Left hindlimb (tissue), 1 donor: ENCODE measurements at regions not wholly inside any gene's neighbourhood (a gene's known extent, or its start where the extent isn't known, plus 50 kb on each side); places are given as distances from the start of the nearest gene placed in this dataset.
"Not testable (repeated sequence)": the region's sequence is repeated elsewhere in the genome, so short reads cannot be mapped to it uniquely, and the experiment has no call there.

Source experiments
- DNase-seq: peaks from one replicate; pipeline ENCODE4 v3.0.0-alpha.2; 2018

- DNase-seq: no peak
Observed at GRCh38 chr5:29550523-29550922, 1643.0 kb upstream of the CDH6 start.

- no peak for DNase-seq
Observed at GRCh38 chr5:29548262-29548661, 1645.2 kb upstream of the CDH6 start.

GRCh38 chr5:29547236-29547865, 1646.1 kb upstream of the CDH6 start:
- DNase-seq: no peak

GRCh38 chr5:29543501-29543900, 1650.0 kb upstream of the CDH6 start:
- no peak for DNase-seq

- no peak for DNase-seq
Observed at GRCh38 chr5:29524227-29524626, 1669.3 kb upstream of the CDH6 start.

GRCh38 chr5:29518176-29518575, 1675.3 kb upstream of the CDH6 start:
- DNase-seq: no peak

- no peak for DNase-seq
Observed at GRCh38 chr5:29516224-29516623, 1677.3 kb upstream of the CDH6 start.

GRCh38 chr5:29508131-29508530, 1685.4 kb upstream of the CDH6 start:
- DNase-seq: no peak

GRCh38 chr5:29504411-29504810, 1689.1 kb upstream of the CDH6 start:
- no peak for DNase-seq

GRCh38 chr5:29498860-29499259, 1694.6 kb upstream of the CDH6 start:
- DNase-seq: no peak

GRCh38 chr5:29498412-29498811, 1695.1 kb upstream of the CDH6 start:
- no peak for DNase-seq

GRCh38 chr5:29485333-29485732, 1708.2 kb upstream of the CDH6 start:
- no peak for DNase-seq

GRCh38 chr5:29469581-29469980, 1723.9 kb upstream of the CDH6 start:
- no peak for DNase-seq

GRCh38 chr5:29462241-29462640, 1731.2 kb upstream of the CDH6 start:
- DNase-seq: no peak

GRCh38 chr5:29460971-29461559, 1732.4 kb upstream of the CDH6 start:
- DNase-seq: no peak

- not testable (repeated sequence) for DNase-seq
Observed at GRCh38 chr5:29451004-29451403, 1742.5 kb upstream of the CDH6 start.

- DNase-seq: no peak
Observed at GRCh38 chr5:29414681-29415080, 1778.8 kb upstream of the CDH6 start.

GRCh38 chr5:29412979-29413378, 1780.5 kb upstream of the CDH6 start:
- DNase-seq: no peak

- DNase-seq: no peak
Observed at GRCh38 chr5:29402270-29402669, 1791.2 kb upstream of the CDH6 start.

GRCh38 chr5:29389993-29390392, 1803.5 kb upstream of the CDH6 start:
- DNase-seq: no peak

GRCh38 chr5:29387384-29387783, 1806.1 kb upstream of the CDH6 start:
- no peak for DNase-seq

- DNase-seq: no peak
Observed at GRCh38 chr5:29382780-29383179, 1810.7 kb upstream of the CDH6 start.

- DNase-seq: no peak
Observed at GRCh38 chr5:29380029-29380428, 1813.5 kb upstream of the CDH6 start.

- DNase-seq: no peak
Observed at GRCh38 chr5:29379619-29380018, 1813.9 kb upstream of the CDH6 start.

GRCh38 chr5:29378104-29378503, 1815.4 kb upstream of the CDH6 start:
- DNase-seq: no peak
